Karpas-422 (cell line): ENCODE measurements at regions not wholly inside any gene's neighbourhood (a gene's known extent, or its start where the extent isn't known, plus 50 kb on each side); places are given as distances from the start of the nearest gene placed in this dataset.

ENCODE experiments used
- DNase-seq: peaks from one replicate; pipeline ENCODE4 v3.0.0-alpha.2; 2015
- H2AFZ ChIP-seq: fragments of 200-600 bp; sonication (generic); 2 replicates; pipeline ENCODE4 v1.6.1; 2014; ENCODE audit warnings: antibody characterized with exemption, low read length, mixed read lengths
- H3K27ac ChIP-seq: fragments of 200-600 bp; sonication (generic); 2 replicates; pipeline ENCODE4 v1.5.1; 2014; ENCODE audit warnings: mild to moderate bottlenecking, low read length, moderate library complexity
- H3K27me3 ChIP-seq: fragments of 200-600 bp; sonication (generic); 2 replicates; pipeline ENCODE4 v1.6.1; 2014; ENCODE audit warnings: low read length, mixed read lengths
- H3K36me3 ChIP-seq: fragments of 200-600 bp; sonication (generic); 2 replicates; pipeline ENCODE4 v1.6.1; 2014; ENCODE audit warnings: low read length, mixed read lengths; ENCODE audit not compliant: insufficient read depth
- H3K4me1 ChIP-seq: fragments of 200-600 bp; sonication (generic); 2 replicates; pipeline ENCODE4 v1.6.1; 2014; ENCODE audit warnings: mild to moderate bottlenecking, low read length, mixed read lengths
- H3K4me2 ChIP-seq: fragments of 200-600 bp; sonication (generic); 2 replicates; pipeline ENCODE4 v1.6.1; 2014; ENCODE audit warnings: low read length, low read depth, mild to moderate bottlenecking; ENCODE audit not compliant: poor library complexity, severe bottlenecking
- H3K4me3 ChIP-seq: fragments of 200-600 bp; sonication (generic); 2 replicates; pipeline ENCODE4 v1.5.1; 2014; ENCODE audit warnings: mild to moderate bottlenecking, antibody characterized with exemption, low read length, mixed read lengths
- H3K79me2 ChIP-seq: fragments of 200-600 bp; sonication (generic); 2 replicates; pipeline ENCODE4 v1.6.1; 2014; ENCODE audit warnings: mild to moderate bottlenecking, low read length, mixed read lengths
- H3K9ac ChIP-seq: fragments of 200-600 bp; sonication (generic); 2 replicates; pipeline ENCODE4 v1.6.0; 2014; ENCODE audit warnings: low read length
- H3K9me2 ChIP-seq: fragments of 200-600 bp; sonication (generic), shearing (Covaris generic); replicated peaks from 2 replicates; pipeline ENCODE4 v1.6.0; 2014; ENCODE audit warnings: mild to moderate bottlenecking, low read length, moderate library complexity; ENCODE audit not compliant: insufficient read depth
- H3K9me3 ChIP-seq: fragments of 300-700, 200-600 bp; sonication (generic); 2 replicates; pipeline ENCODE4 v1.6.1; 2014; ENCODE audit warnings: low read length, mixed read lengths
- H4K20me1 ChIP-seq: fragments of 200-600 bp; sonication (generic); 2 replicates; pipeline ENCODE4 v1.6.1; 2014; ENCODE audit warnings: mild to moderate bottlenecking, antibody characterized with exemption, low read length, low read depth; ENCODE audit not compliant: insufficient read depth

DNA sequence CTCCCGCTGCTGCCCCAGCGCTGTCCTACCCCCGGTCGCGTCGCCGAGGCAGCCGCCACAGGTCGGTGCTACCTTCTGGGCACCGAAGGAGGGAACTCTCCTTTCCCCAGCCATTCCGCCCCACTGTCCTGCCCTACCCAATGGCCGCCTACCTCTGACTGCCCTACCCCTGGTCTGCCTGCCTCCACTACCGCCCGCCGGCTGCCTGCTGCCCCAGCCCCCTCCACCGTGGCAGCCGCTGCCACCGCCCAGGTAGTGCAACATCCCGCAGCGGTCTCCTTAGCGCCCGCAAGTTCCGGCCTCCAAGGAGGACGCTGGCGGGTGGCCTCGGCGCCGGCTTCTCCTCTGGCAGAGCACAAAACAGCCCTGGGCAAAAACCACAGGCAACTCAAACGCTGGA lies 1303.1 kb downstream of the UQCRFS1 start:
- Histone ChIP-seq H3K9ac (no peak overlapping the region), H3K27me3 (no peaks in the 10 kb centered on the region), H2AFZ (no peak overlapping the region), H3K27ac (no peak overlapping the region), H3K9me2 (no peaks in the 10 kb centered on the region), H3K4me3 (no peak overlapping the region), H3K9me3 (no peaks in the 10 kb centered on the region), H3K4me1 (no peaks in the 10 kb centered on the region), H3K79me2 (no peaks in the 10 kb centered on the region), H3K36me3 (no peaks in the 10 kb centered on the region), H3K4me2 (no peak overlapping the region), H4K20me1 (no peaks in the 10 kb centered on the region)
- DNase-seq, result no peak

DNA sequence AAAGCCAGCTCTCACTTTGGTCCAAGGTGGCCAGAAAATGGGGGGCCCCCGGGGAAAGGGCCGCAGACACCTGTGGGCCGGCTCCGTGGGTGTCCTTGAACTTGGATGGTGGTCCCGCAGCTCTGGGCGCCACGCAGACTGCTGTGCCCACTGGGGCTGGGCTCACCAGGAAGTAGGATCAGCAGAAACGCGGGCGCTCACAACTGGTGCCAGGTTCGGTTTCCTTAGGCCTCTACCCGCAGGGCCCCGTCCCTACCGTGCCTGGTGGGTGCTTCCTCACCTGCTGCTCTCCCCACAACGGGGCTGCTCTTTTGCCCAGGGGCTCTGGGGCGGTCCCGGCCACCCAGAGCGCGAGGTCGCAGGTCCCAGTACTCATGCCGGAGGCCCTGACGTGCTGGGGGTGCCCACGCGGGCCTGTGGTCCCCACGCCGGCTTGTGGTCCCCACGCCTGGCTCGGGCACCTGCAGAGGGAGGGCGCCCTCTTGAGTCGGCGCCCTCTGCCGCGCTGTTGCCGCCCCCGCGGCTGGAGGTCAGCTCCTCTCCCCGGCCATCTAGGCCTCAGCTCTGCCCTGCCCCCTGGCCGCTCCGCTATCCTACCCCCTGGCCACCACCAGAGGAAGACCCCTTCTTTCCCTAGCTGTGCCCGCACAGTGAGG lies 1303.6 kb downstream of the UQCRFS1 start:
- no peaks in the 10 kb centered on the region for H4K20me1 ChIP-seq

DNA sequence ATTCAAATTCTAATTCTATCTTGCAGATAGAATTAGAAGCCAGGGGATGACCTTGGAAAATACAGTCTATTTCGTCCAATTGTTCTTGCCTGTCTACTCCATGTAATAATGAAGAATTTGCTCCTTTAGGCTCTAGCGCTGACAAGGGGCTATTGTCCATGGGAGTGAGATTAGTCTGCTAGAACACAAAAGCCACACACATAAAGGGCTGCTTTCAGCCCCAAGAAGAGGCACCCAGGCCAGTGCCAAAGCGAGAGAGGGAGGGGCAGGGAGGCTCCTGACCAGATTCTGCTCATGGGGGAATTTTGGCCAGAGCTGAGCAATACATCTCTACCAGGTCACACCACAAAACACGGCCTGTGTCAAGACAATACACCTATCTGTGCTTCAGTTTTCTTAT lies 1306.9 kb downstream of the UQCRFS1 start:
- no peak overlapping the region for H3K4me2 ChIP-seq
- no peak overlapping the region for H2AFZ ChIP-seq
- H3K4me3 ChIP-seq, result no peak overlapping the region
- H3K79me2 ChIP-seq, result no peaks in the 10 kb centered on the region
- no peak overlapping the region for H3K9ac ChIP-seq
- H3K36me3 ChIP-seq, result no peaks in the 10 kb centered on the region
- no peaks in the 10 kb centered on the region for H3K9me3 ChIP-seq
- DNase-seq, result no peak
- no peaks in the 10 kb centered on the region for H3K27me3 ChIP-seq
- no peaks in the 10 kb centered on the region for H4K20me1 ChIP-seq
- no peaks in the 10 kb centered on the region for H3K9me2 ChIP-seq
- no peaks in the 10 kb centered on the region for H3K4me1 ChIP-seq
- no peak overlapping the region for H3K27ac ChIP-seq

More for the DNA sequence above, 1303.6 kb downstream of the UQCRFS1 start:
- H3K36me3 ChIP-seq, result no peaks in the 10 kb centered on the region
- DNase-seq, result no peak
- H3K79me2 ChIP-seq, result no peaks in the 10 kb centered on the region
- no peak overlapping the region for H3K4me2 ChIP-seq
- H3K9me2 ChIP-seq, result no peaks in the 10 kb centered on the region
- no peaks in the 10 kb centered on the region for H3K4me1 ChIP-seq
- no peak overlapping the region for H3K4me3 ChIP-seq
- no peak overlapping the region for H3K27ac ChIP-seq
- no peaks in the 10 kb centered on the region for H3K27me3 ChIP-seq
- no peak overlapping the region for H2AFZ ChIP-seq
- no peak overlapping the region for H3K9ac ChIP-seq
- H3K9me3 ChIP-seq, result no peaks in the 10 kb centered on the region

DNA sequence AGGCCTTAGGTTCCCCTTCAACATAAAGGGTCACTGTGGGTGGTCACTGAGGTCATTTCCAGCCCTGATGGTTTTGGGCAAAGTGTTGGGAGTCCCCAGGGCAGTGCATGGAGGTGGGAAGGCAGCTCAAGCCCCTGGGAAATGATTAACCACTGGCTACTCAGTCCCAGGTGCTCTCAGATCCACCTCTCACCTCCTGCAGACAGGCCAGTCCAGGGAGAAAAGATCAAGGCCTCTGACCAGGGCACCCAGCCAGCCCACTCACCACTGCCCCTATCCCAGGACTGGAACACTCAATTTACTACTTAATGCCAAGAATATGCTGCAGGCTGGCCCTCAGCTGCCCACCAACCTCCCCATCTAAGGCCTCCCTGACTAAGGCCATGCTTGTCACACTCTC lies 1307.9 kb downstream of the UQCRFS1 start:
- Histone ChIP-seq H2AFZ (no peak overlapping the region), H3K4me3 (no peak overlapping the region), H3K4me1 (no peaks in the 10 kb centered on the region), H3K27ac (no peak overlapping the region), H3K4me2 (no peak overlapping the region), H3K27me3 (no peaks in the 10 kb centered on the region), H3K9ac (no peak overlapping the region), H3K9me2 (no peaks in the 10 kb centered on the region), H3K79me2 (no peaks in the 10 kb centered on the region), H3K9me3 (no peaks in the 10 kb centered on the region), H3K36me3 (no peaks in the 10 kb centered on the region), H4K20me1 (no peaks in the 10 kb centered on the region)
- DNase-seq, result no peak

DNA sequence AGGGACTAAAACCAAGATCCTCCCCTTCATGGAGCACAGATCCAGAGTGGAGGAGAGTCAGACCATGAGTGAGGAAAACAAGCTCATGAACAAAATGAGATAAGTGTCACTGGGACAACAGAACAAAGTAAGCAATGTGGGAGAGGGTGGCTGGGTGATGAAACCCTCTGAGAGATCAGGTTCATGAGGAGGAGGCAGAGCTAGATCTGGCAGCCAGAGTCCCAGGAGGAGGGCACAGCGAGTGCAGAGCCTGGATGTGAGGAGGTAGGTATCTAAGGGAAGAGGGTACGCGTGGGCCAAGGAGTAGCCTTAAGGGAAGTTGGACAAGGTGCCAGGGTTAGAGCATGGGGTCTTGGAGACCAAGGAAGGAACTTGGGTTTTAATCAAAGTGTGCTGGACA lies 1311.9 kb downstream of the UQCRFS1 start:
- no peaks in the 10 kb centered on the region for H3K36me3 ChIP-seq
- no peak overlapping the region for H3K9ac ChIP-seq

GRCh38 chr19:27896091-27896490 lies 1316.9 kb downstream of the UQCRFS1 start:
- Histone ChIP-seq H3K4me3 (no peak overlapping the region), H3K27ac (no peak overlapping the region), H3K4me2 (no peak overlapping the region), H3K9me2 (no peaks in the 10 kb centered on the region), H4K20me1 (no peaks in the 10 kb centered on the region), H2AFZ (no peak overlapping the region), H3K27me3 (no peaks in the 10 kb centered on the region), H3K9ac (no peak overlapping the region), H3K79me2 (no peaks in the 10 kb centered on the region), H3K9me3 (no peaks in the 10 kb centered on the region), H3K4me1 (no peaks in the 10 kb centered on the region), H3K36me3 (no peaks in the 10 kb centered on the region)
- DNase-seq, result no peak

More for the DNA sequence above, 1311.9 kb downstream of the UQCRFS1 start:
- H3K4me1 ChIP-seq, result no peaks in the 10 kb centered on the region
- no peaks in the 10 kb centered on the region for H3K9me2 ChIP-seq
- no peak overlapping the region for H3K4me2 ChIP-seq
- H3K4me3 ChIP-seq, result no peak overlapping the region
- no peaks in the 10 kb centered on the region for H3K27me3 ChIP-seq
- no peak overlapping the region for H3K27ac ChIP-seq
- no peak for DNase-seq
- H3K79me2 ChIP-seq, result no peaks in the 10 kb centered on the region
- no peak overlapping the region for H2AFZ ChIP-seq
- no peaks in the 10 kb centered on the region for H4K20me1 ChIP-seq
- no peaks in the 10 kb centered on the region for H3K9me3 ChIP-seq

DNA sequence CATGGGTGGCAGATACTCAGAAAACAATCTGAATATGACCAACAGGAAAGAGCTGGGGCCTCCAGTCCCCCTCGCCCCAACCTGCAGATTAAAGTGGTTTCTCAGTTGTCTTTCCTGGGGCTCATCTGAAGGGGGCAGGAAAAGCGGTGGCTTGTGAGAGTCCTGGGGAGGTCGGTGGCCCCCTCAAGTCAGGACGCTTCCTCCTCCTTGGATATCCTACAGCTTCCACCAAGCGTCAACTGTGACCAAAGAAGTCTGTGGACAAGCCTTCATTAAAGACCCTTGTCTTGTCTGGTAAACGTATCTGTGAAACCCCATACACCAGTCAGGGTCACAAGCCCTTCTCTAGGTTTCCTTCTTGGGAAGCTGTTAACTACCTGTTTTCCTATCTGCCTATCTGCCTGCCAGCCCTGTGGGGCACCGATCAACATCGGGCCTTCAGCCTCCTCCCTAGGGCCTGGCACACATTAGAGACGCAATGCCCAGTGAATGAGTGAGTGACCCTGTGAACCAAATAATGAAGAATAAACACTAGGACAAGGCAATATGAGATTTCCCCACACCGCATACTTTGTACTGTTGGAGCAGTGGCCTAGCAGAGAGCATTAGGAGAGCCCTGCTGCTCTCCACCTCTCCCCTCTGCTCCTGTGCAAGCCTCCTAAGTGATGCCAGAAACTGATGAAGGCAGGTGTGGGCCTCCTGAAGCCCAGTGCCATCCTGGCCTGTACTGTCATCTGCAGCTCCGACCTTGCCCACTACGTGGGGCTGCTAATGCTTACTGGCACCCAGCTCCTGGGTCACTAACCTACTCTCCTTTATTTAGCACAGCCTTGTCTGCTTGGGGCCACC lies 1317.8 kb downstream of the UQCRFS1 start:
- Histone ChIP-seq H3K79me2 (no peaks in the 10 kb centered on the region), H3K9ac (no peak overlapping the region), H3K36me3 (no peaks in the 10 kb centered on the region), H3K4me3 (no peak overlapping the region), H3K4me2 (no peak overlapping the region), H2AFZ (no peak overlapping the region), H4K20me1 (no peaks in the 10 kb centered on the region), H3K9me3 (no peaks in the 10 kb centered on the region), H3K9me2 (no peaks in the 10 kb centered on the region), H3K27ac (no peak overlapping the region), H3K4me1 (no peaks in the 10 kb centered on the region), H3K27me3 (no peaks in the 10 kb centered on the region)
- DNase-seq, result no peak

DNA sequence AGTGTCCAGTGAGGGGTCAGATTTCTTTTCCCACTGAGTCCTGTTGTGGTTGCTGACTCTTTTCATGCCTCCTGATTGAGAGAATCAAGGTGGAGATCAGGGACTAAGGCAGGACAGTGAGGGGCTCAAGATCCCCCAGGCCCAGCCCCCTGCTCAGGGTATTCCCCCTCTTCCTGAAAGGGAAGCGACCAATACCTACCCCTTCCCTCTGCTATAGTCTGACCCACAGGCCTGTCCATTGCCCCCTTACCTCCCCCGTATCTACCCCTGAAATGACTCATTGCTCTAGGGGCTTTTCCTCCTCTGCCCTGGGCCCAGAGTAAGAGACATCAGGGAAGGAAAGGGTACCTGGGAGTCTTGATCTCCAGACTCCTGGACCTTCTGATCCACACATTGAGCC lies 1320.5 kb downstream of the UQCRFS1 start:
- no peaks in the 10 kb centered on the region for H3K79me2 ChIP-seq
- H3K27ac ChIP-seq, result no peak overlapping the region
- H3K9me2 ChIP-seq, result no peaks in the 10 kb centered on the region
- H3K27me3 ChIP-seq, result no peaks in the 10 kb centered on the region
- no peaks in the 10 kb centered on the region for H3K9me3 ChIP-seq
- H3K9ac ChIP-seq, result no peak overlapping the region
- no peaks in the 10 kb centered on the region for H3K4me1 ChIP-seq
- no peaks in the 10 kb centered on the region for H4K20me1 ChIP-seq
- H3K36me3 ChIP-seq, result no peaks in the 10 kb centered on the region
- H3K4me3 ChIP-seq, result no peak overlapping the region
- no peak for DNase-seq
- no peak overlapping the region for H2AFZ ChIP-seq
- H3K4me2 ChIP-seq, result no peak overlapping the region
